ENCODE measurements at regions not wholly inside any gene's neighbourhood (a gene's known extent, or its start where the extent isn't known, plus 50 kb on each side); places are given as distances from the start of the nearest gene placed in this dataset.
A peak's percentile ranks its signal among the peaks of the same experiment; 100 is the strongest.
"Not testable (repeated sequence)": the region's sequence is repeated elsewhere in the genome, so short reads cannot be mapped to it uniquely, and the experiment has no call there.

DNA sequence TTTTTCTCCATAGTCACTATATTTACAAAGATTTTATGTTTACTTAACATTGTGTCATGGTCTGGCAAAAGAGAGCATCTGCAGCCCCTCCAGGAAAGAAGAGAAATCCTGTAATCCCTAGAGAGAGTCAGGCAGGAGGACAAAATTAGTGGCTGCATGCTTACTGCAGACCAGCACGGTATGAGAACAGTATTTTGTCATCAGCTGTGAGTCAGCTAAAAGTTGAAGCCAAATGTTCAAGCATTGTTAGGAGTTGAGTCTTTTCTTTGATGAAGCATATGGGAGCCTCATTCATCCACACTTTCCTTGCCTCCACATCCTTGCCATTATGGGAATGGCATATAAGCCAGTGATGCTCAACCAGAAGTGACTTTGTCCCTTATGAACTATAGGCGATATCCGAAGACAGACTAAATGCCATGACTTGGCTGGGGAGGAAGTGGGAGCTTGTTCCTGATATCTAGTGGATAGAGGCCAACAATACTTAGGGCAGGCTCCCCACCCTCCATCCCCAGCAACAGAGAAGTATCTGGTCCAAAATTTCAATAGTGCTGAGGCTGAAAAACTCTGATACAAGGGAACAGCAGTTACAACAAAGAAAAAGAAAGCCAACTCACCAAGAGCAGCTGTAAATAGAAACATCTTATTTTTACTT is 112.0 kb upstream of the OR5AK2 start:
- DNase-seq (ENCODE audit: low spot score), result no peak

- no peak for DNase-seq (ENCODE audit: low spot score)
These were observed 106.7 kb upstream of the OR9G4 start for GRCh38 chr11:56855217-56855616.

GRCh38 chr11:56852131-56852530 is 103.6 kb upstream of the OR9G4 start:
- DNase-seq (ENCODE audit: low spot score), result no peak

GRCh38 chr11:56849852-56850251 is 101.4 kb upstream of the OR9G4 start:
- no peak for DNase-seq (ENCODE audit: low spot score)

DNA sequence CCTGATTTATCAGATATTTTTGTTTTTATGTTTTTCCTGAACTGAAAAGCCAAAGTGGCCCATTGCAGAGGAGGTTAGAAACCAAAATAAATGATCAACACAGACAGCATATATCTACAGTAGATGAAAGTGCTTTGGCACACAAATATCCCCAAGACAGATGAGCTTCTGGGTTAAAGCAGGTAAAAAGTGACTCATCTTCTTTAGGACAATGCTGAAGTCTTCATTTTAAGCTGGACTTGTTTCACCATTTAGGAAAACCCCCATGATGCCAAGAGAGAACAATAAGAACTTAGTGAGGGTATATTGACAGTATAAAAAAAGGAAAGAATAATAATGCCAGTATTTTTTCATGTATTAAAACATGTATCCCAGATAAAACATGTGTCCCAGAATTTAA is 100.8 kb upstream of the OR9G4 start:
- no peak for DNase-seq (ENCODE audit: low spot score)

GRCh38 chr11:56848141-56848809 is 99.8 kb upstream of the OR9G4 start:
- no peak for DNase-seq (ENCODE audit: low spot score)

DNA sequence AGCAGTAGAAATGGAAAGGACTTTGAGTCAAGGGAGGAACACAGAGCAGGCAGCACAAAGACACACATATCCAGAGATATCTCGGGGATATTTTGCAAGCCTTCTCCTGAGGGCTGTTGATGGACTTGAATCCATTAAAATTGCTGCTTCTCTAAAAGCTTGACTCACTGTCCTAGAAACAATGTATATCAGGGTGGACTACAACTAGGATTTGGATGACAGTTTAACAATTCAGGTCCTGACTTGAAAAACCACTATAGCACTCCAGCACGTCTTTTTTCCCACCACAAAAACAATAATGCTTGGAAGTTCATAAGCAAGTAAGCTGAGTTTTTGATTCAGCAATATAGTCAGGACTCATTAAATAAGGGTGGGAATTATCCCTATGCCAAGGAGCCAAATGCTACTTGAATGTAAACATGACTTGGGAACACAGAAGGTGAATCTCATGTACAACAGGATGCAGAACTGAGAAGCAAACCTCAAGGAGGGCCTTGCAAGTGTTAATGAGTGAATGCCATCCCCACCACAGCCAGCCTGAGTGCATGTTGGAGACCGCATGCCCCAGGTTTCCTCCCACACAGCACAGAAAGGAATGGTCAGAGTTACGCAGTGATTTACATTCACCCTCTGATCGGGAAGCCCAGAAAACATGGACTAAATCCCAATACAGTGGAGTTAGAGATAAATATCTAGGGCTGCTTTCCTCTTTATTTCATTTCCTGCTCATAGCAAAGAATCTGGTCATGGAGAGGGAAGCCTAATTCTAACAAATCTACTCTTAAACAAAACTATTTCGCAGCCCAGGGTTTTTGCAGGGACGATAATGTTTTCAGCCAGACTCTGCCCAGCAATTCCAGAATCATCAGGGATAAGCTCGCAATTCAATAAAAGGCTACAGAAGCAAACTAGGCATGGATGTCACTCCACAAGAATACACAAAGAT is 98.4 kb upstream of the OR9G4 start:
- DNase-seq (ENCODE audit: low spot score), result no peak

DNA sequence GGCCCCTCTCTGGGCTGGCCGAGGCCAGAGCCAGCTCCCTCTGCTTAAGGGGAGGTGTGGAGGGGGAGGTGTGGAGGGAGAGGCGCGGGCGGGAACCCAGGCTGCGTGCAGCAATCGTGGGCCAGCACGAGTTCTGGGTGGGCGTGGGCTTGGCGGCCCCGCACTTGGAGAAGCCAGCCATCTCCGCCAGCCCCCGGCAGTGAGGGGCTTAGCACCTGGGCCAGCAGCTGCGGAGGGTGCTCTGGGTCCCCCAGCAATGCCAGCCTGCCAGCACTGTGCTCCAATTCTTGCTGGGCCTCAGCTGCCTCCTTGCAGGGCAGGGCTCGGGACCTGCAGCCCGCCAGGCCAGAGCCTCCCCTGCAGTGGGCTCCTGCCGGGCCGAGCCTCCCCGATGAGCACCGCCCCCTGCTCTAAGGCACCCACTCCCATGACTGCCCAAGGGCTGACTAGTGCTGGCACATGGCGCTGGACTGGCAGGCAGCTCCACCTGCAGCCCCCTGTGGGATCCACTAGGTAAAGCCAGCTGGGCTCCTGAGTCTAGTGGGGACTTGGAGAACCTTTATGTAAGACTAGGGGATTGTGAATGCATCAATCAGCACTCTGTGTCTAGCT is 96.7 kb upstream of the OR9G4 start:
- no peak for DNase-seq (ENCODE audit: low spot score)

DNA sequence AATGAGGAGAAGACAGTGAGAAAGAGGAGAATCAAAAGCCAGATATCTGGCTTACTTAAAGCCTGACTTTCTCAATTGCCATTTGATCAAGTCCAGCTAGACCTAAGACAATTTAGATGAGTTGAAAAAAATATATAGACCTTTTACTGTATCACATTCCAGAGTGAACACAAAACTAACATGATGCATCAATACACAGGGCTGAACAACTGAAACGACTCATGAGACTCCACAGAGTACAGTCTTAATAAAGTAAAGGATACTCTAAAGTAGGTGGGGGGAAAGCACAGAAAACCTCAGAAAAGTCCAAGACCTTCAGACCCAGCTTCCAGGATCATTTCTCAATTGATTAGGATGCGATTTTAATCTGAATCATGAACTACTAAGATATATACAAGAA is 95.3 kb upstream of the OR9G4 start:
- no peak for DNase-seq (ENCODE audit: low spot score)

DNA sequence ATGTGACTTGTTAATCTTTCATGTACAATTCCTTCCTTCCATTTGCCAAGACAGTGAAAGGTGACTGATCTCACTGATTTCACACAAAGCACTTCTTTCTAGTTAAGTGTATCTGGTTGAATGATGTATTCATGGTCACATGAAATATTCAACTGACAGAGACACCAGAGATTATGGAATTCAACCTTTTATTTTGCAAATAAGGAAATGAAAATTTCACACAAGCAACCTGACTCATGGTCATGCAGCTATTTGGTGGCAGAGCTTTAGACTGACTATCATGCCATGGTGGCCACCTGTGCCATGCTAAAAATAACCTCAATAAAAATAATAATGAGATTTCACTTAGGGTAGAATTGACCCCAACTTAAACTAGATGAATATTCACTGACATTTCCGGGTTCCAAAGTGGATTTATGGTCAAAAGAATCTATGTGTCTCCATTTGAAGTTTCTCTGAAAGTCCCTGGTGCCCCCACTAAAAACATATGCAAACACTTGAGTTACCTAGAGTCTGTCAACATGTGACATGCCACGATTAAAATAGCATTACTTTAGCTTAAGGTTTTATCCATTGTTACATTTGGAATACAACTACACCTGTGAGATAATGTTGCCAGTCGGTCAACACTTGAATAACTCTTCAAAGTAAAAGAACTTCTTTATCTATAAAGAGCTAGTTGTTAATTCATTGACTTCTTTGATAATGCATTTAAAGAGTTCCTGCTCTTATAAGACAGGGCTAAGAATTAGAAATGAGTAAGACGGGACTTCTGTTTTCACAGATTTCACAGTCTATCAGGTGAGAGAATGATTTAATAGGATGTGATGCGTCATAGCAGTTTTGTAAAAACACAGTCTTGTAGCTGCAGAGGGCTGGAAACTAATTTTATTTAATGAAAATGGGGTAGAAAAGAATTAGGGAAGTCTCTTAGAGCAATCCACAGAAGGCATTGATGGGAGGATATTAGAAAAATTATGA is 94.6 kb upstream of the OR9G4 start:
- DNase-seq (ENCODE audit: low spot score), result no peak

DNA sequence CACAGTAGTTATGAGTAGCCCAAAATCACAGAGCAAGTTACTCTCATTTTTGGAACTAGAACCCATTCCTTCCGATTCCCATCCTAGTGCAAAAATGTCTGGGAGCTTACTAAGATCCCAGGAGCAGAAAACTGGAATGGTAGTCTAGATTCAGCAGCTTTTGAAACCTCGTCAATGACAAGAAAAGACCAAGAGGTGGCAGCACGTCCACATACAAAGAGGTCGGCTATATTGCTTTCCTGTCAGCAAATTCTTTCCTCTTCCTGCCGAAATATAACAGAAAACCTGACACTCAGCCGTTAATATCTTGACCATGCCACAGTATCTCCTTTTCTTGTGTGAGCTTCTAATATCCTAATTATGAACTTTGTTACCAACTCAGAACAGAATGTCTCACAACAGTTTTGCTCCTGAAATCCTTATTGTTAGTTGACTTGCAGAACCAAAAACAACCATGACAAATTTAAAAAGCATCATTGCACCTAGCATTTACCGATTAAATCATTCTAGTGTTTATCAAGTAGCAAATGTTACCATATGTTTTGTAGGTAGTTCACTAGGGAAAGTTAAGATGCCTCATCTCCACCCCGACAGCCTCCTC is 92.8 kb upstream of the OR9G4 start:
- peak; percentile 63 for DNase-seq (ENCODE audit: low spot score)

DNA sequence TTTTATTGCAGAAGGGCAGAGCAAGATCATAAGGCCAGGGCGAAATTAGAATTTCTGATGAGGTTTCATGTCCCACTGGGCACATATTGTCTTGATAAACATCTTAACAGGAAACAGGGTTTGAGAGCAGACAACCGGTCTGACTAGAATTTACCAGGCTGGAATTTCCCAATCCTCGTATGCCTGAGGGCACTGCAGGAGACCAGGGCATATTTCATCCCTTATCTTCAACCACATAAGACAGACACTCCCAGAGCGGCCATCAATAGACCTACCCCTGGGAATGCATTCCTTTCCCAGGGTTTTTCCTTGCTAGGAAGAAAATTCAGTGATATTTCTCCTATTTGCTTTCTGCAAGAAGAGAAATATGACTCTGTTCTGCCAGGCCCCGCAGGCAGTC is 78.9 kb upstream of the OR9G4 start:
- DNase-seq (ENCODE audit: low spot score), result not testable (repeated sequence)

- no peak for DNase-seq (ENCODE audit: low spot score)
These were observed 71.4 kb upstream of the OR9G4 start for GRCh38 chr11:56819916-56820315.

DNA sequence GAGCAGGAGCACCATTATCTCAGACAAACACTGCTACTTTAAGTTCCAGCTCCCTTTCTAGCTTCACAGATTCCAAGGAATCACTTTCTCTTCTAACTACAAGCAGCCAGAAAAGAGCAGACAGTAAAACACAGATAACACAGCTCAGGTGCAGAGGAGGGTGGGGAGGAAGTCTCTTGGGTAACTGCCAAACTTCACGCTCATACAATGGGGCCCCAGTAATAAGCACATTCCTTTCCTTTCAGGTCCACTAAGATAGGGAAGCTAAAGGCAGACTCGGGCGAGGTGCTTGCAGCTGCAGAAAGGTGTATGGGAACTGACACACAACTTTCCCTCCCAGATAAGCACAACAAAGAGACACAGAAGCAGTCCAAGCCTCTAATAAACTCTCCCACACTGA is 69.2 kb upstream of the OR9G4 start:
- DNase-seq (ENCODE audit: low spot score), result no peak

DNA sequence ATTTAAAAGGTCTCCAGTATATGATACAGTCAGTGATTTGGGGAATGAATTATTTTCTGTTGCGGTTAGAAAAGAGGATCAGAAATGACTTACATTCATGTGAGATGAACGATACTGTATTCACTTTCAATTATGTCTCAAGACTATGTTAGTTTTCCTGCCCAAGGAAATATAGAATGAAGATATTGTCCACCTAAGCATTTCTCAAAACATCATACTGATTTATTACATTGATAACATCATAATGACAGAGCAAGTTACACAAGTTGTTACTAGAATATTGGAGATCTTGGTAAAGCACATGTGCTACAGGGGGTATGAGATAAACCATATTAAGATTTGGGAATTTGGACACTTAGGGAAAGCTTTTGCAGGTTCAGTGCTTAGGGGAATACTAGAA is 67.8 kb upstream of the OR9G4 start:
- DNase-seq (ENCODE audit: low spot score), result no peak

DNA sequence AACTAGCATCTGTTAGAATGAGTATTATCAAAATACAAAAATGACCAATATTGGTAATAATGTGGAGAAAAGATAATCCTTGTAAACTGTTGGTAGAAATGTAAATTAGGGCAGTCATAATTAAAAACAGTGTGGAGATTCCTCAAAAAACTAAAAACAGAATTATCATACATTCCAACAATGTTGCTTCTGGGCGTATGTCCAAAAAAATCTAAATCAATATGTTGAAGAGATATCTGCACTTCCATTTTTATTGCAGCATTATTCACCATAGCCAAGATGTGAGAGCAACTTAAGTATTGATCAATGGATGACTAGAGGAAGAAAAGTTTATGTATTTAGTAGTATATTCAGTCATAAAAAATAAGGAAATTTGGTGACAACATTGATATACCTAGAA is 59.8 kb upstream of the OR9G4 start:
- DNase-seq (ENCODE audit: low spot score), result no peak

GRCh38 chr11:56799691-56800210 is 51.3 kb upstream of the OR9G4 start:
- DNase-seq (ENCODE audit: low spot score), result no peak
